ENCODE measurements at regions not wholly inside any gene's neighbourhood (a gene's known extent, or its start where the extent isn't known, plus 50 kb on each side); places are given as distances from the start of the nearest gene placed in this dataset.

GRCh38 chr7:52472006-52472620 is 563.3 kb upstream of the POM121L12 start:
- TF ChIP-seq CTCF (IDR thresholded peaks at IDR 0.05; ENCODE audit: insufficient read depth, missing control alignments), result no peak
- DNase-seq (ENCODE audit: insufficient read length, low spot score), result no peak
- no peak for FAIRE-seq

GRCh38 chr7:52465216-52465615 is 570.2 kb upstream of the POM121L12 start:
- no peak for DNase-seq (ENCODE audit: insufficient read length, low spot score)
- TF ChIP-seq CTCF (IDR thresholded peaks at IDR 0.05; ENCODE audit: insufficient read depth, missing control alignments), result no peak
- FAIRE-seq, result no peak

- no peak for FAIRE-seq
- TF ChIP-seq CTCF (IDR thresholded peaks at IDR 0.05; ENCODE audit: insufficient read depth, missing control alignments), result no peak
- no peak for DNase-seq (ENCODE audit: insufficient read length, low spot score)
Measured at GRCh38 chr7:52463341-52463740, 572.1 kb upstream of the POM121L12 start.

GRCh38 chr7:52462474-52462873 is 573.0 kb upstream of the POM121L12 start:
- DNase-seq (ENCODE audit: insufficient read length, low spot score) (no peak), FAIRE-seq (no peak)
- no peak for TF ChIP-seq CTCF (IDR thresholded peaks at IDR 0.05; ENCODE audit: insufficient read depth, missing control alignments)

GRCh38 chr7:52455571-52455970 is 579.9 kb upstream of the POM121L12 start:
- no peak for TF ChIP-seq CTCF (IDR thresholded peaks at IDR 0.05; ENCODE audit: insufficient read depth, missing control alignments)
- DNase-seq (ENCODE audit: insufficient read length, low spot score) (no peak), FAIRE-seq (no peak)

GRCh38 chr7:52450816-52451215 is 584.6 kb upstream of the POM121L12 start:
- no peak for TF ChIP-seq CTCF (IDR thresholded peaks at IDR 0.05; ENCODE audit: insufficient read depth, missing control alignments)
- no peak for FAIRE-seq
- no peak for DNase-seq (ENCODE audit: insufficient read length, low spot score)

GRCh38 chr7:52447581-52448180 is 587.8 kb upstream of the POM121L12 start:
- no peak for DNase-seq (ENCODE audit: insufficient read length, low spot score)
- FAIRE-seq, result no peak
- no peak for TF ChIP-seq CTCF (IDR thresholded peaks at IDR 0.05; ENCODE audit: insufficient read depth, missing control alignments)

All from D721Med (cell line).